Fibroblast of pulmonary artery (primary cell): ENCODE measurements at regions not wholly inside any gene's neighbourhood (a gene's known extent, or its start where the extent isn't known, plus 50 kb on each side); places are given as distances from the start of the nearest gene placed in this dataset.

ENCODE experiments used
- DNase-seq: peaks from one replicate; pipeline ENCODE4 v3.0.0-alpha.2; 2010; ENCODE audit warnings: low read depth
- H3K4me3 ChIP-seq: replicated peaks from 2 replicates; pipeline ENCODE4 v1.5.1; 2011; ENCODE audit warnings: low read depth, mild to moderate bottlenecking, control low read depth, low read length, moderate library complexity
- CTCF ChIP-seq: IDR thresholded peaks from 2 replicates; pipeline ENCODE4 v1.5.1; 2011; ENCODE audit warnings: mild to moderate bottlenecking, control low read depth, low read length, inconsistent platforms; ENCODE audit errors: missing control alignments

- TF ChIP-seq CTCF, result no peak
- no peak for DNase-seq
- H3K4me3 ChIP-seq, result no peak overlapping the region
These were observed 743.4 kb downstream of the TNS3 start for GRCh38 chr7:46838463-46838862.

GRCh38 chr7:46835556-46835955 is 746.4 kb downstream of the TNS3 start:
- no peak overlapping the region for H3K4me3 ChIP-seq
- no peak for TF ChIP-seq CTCF
- DNase-seq, result peak; percentile 4

GRCh38 chr7:46834921-46835320 is 747.0 kb downstream of the TNS3 start:
- no peak overlapping the region for H3K4me3 ChIP-seq
- no peak for DNase-seq
- TF ChIP-seq CTCF, result no peak

DNA sequence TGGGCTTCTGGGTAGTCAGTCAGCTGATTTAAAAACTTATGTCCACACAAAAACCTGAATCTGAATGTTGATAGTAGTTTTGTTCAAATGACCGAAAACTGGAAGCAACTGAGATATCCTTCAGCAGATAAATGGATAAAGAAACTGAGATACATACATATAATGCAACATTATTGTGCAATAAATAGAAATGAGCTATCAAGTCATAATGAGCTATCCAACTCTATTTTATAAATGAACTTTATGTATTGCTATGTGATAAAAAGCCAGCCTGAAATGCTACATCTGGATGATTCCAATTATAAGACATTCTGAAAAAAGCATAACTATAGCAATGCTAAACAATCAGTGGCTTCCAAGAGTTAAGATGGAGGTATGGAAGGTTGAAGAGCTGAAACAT is 748.7 kb downstream of the TNS3 start:
- TF ChIP-seq CTCF, result no peak

DNA sequence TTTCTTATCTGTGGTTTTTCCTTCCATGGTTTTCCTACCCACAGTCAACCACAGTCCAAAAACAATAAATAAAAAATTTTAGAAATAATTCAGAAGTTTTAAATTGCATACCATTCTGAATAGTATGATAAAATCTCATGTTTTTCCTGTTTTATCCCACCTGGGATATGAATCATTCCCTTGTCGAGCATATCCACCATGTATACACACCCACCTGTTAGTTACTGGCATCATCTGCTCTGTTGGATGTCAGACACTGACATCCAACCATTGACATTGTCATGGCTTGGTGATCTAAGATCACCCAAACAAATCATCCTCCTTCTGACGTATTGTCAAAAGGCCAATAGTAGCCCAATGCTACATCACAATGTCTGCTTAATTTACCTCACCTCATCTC is 749.8 kb downstream of the TNS3 start:
- TF ChIP-seq CTCF, result no peak
- no peak overlapping the region for H3K4me3 ChIP-seq
- DNase-seq, result no peak

More for the DNA sequence above, 748.7 kb downstream of the TNS3 start:
- H3K4me3 ChIP-seq, result no peak overlapping the region
- DNase-seq, result no peak

DNA sequence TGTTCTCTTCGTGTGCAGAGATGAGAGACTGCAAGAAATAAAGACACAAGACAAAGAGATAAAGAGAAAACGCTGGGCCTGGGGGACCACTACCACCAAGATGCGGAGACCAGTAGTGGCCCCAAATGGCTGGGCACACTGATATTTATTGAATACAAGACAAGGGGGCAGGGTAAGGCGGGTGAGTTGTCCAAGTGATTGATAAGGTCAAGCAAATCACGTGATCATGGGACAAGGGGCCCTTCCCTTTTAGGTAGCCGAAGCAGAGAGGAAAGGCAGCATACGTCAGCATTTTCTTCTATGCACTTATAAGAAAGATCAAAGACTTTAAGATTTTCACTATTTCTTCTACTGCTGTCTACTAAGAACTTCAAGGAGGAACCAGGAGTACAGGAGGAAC is 762.1 kb downstream of the TNS3 start:
- DNase-seq, result no peak
- no peak for TF ChIP-seq CTCF
- no peak overlapping the region for H3K4me3 ChIP-seq

- peak; percentile 10 for DNase-seq
- no peak for TF ChIP-seq CTCF
- no peak overlapping the region for H3K4me3 ChIP-seq
These were observed 767.2 kb downstream of the TNS3 start for GRCh38 chr7:46814516-46815250.
